Fibroblast of gingiva (primary cell): ENCODE measurements at regions not wholly inside any gene's neighbourhood (a gene's known extent, or its start where the extent isn't known, plus 50 kb on each side); places are given as distances from the start of the nearest gene placed in this dataset.
"Not testable (repeated sequence)": the region's sequence is repeated elsewhere in the genome, so short reads cannot be mapped to it uniquely, and the experiment has no call there.

Experiments used
- DNase-seq: peaks from one replicate; pipeline ENCODE4 v3.0.0-alpha.2; 2011; ENCODE audit warnings: low read depth

DNA sequence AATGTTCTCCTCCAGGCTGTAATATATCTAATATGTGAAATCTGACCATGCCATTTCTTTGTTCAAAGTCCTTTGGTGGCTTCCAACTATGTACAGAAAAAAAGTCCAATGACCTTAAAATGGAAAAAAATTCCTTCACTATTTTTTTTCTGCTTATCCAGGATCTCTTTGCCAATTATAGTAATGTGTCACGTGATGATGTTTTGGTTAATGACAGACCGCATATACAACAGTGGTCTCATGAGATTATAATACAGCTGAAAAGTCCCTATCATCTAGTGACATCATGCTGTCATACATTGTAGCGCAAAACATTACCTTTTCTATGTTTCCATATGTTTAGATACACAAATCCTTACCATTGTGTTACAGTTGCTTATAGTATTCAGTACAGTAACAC is 477.6 kb downstream of the TMEM232 start:
- no peak for DNase-seq

DNA sequence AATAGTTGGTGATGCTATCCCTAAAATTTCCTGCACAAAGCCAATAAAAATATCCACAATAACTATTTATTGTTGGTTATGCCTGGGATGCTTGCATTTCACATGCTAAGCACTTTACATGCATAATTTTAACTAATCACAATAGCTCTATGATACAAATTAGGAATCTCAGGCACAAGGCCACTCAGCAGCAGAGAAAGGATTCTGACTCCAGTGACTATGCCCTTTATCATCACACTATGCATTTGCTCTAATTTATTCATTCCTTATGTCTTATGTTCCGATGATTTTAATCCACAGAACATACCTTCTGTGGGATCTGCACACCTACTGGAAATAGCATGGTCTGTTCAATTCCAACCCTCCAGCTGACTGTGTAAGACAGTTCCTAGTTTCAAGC is 476.1 kb downstream of the TMEM232 start:
- no peak for DNase-seq

- DNase-seq, result no peak
These were observed 475.7 kb downstream of the TMEM232 start for GRCh38 chr5:110250755-110251154.

GRCh38 chr5:110251366-110251765 is 475.1 kb downstream of the TMEM232 start:
- no peak for DNase-seq

- DNase-seq, result no peak
These were observed 471.3 kb downstream of the TMEM232 start for GRCh38 chr5:110255194-110255593.

- no peak for DNase-seq
These were observed 470.2 kb downstream of the TMEM232 start for GRCh38 chr5:110256298-110256697.

GRCh38 chr5:110257971-110258370 is 468.5 kb downstream of the TMEM232 start:
- DNase-seq, result no peak

- DNase-seq, result peak; percentile 3
These were observed 467.8 kb downstream of the TMEM232 start for GRCh38 chr5:110258460-110259216.

GRCh38 chr5:110262749-110263148 is 463.7 kb downstream of the TMEM232 start:
- DNase-seq, result no peak

DNA sequence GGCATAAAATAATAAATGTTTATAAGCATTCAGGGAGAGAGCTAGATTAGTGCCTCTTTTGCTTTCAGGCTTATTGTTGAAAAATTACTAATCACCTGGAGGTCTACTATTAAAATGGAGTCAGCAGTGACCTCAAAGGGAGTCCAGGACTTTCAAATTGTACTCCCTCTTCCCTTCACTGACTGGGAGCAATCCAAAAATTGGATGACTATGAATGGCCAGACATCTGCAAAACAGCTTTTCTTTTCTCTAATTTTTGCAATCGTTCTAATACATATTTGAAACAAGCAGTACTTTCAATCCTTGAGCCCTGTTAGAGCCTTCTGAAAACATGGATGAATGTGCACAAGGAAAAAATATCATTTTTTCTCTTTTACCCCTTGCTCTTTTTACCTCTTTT is 461.8 kb downstream of the TMEM232 start:
- DNase-seq, result no peak

- DNase-seq, result no peak
These were observed 461.3 kb downstream of the TMEM232 start for GRCh38 chr5:110265162-110265561.

DNA sequence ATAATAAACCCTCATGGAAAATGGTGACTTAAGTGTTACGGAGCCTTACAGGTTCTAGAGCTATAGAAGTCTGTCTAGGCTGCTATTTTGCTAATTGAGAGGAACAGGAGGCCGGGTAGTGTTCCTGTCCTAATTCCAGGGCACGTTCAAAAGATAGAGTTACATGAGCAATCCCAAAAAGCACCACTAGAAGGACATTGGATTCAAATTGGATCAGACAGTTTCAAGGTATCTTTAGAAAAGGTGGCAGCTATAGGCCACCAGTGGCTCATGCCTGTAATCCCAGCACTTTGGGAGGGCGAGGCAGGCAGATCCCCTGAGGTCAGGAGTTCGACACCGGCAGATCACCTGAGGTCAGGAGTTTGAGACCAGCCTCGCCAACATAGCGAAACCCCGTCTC is 458.8 kb downstream of the TMEM232 start:
- DNase-seq, result no peak

DNA sequence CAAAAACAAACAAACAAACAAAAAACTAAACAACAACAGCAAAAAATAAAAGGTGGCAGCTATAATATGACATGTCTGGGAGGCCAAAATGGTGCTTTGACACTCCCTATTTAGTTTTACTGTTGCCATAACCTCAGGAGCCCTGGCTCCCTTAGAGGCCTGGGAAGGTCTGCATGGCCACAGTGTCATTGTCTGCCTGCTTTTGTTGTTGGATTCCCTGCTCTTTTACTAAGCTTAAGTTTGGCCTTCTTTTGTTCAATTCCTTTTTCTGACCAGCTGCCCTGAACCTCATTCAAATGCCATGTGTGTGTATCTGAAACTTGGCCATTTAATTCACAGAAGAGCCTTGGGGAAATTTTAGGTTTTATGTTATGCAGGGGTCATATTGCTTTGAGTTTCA is 458.2 kb downstream of the TMEM232 start:
- no peak for DNase-seq

DNA sequence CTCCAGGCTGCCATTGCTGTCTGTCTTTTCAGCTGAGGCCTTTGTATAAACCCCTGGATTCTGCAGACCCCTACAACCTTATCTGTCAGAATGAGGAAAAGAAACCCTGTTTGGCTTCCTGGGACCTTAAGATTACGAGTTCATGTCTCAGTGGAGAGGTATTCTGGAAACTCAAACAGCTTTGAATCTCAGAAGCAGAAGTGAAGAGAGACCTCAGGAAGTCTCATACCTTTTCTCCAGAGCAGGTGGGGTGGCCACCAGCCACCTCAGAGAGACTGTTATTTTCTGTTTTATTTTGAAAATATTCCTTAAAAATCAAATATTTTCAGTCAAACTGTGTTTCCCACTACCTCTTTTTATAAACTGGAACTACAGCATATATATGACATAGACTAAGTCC is 457.5 kb downstream of the TMEM232 start:
- DNase-seq, result no peak

GRCh38 chr5:110269478-110270142 is 456.9 kb downstream of the TMEM232 start:
- no peak for DNase-seq

DNA sequence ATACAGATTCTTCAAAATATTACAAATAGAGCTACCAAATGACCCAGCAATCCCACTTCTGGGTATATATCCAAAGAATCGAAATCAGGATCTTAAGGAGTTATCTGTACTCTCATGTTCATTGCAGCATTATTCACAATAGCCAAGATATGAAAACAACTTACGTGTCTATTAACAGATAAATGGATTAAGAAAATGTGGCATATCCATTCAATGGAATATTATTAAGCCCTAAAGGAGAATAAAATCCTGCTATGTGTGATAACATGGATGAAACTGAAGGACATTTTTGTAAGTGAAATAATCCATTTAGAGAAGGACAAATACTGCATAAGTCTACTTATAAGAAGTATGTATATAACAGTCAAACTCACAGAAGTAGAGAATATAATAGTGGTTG is 450.6 kb downstream of the TMEM232 start:
- DNase-seq, result no peak

- not testable (repeated sequence) for DNase-seq
These were observed 448.0 kb downstream of the TMEM232 start for GRCh38 chr5:110278449-110278848.

- not testable (repeated sequence) for DNase-seq
These were observed 442.4 kb downstream of the TMEM232 start for GRCh38 chr5:110284121-110284520.

DNA sequence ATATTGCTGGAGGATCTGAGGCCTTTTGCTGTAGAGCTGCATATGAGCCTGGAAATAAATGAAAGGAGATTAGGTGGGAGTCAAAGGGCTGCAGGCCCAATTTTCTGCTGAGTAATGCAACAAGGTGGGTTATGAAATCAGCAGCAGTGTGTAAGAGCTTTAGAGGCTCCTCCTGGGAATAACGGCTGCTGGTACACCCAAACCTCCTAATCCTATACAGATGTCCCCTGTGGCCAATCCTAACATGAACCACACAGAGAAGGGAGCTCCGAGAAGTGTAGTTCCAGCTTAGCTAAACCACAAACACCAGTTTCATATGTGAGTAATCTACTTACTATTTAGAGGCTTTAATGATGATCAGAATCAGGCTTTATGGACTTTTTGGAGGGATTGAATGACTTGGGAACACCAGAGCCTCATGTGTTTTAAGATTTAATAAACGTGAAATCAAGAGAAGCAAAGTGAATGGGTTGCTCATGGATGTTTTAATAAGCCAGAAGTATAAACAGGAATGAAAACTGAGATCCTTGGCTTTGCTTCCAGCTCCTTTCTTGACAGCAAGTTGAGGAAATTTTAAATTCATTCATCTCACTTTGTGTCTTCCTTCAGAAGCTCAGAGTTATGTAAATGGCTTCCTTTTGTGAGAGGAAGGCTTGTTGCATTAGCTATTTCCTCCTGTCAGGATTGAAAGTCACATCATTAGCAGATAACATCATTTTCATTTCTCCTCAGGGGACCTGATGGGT is 437.5 kb downstream of the TMEM232 start:
- peak; percentile 91 for DNase-seq

- no peak for DNase-seq
These were observed 437.0 kb downstream of the TMEM232 start for GRCh38 chr5:110289512-110289810.

GRCh38 chr5:110290542-110290941 is 435.9 kb downstream of the TMEM232 start:
- no peak for DNase-seq

GRCh38 chr5:110294281-110294680 is 432.2 kb downstream of the TMEM232 start:
- no peak for DNase-seq

GRCh38 chr5:110297152-110297670 is 429.3 kb downstream of the TMEM232 start:
- DNase-seq, result no peak
